HG02840 (cell line): ENCODE measurements at regions not wholly inside any gene's neighbourhood (a gene's known extent, or its start where the extent isn't known, plus 50 kb on each side); places are given as distances from the start of the nearest gene placed in this dataset.

Source experiments
- ATAC-seq: cut with Tn5 transposase; IDR thresholded peaks from one replicate; pipeline ENCODE4 v1.9.1; 2021; ENCODE audit warnings: mild to moderate bottlenecking, moderate library complexity, moderate number of reproducible peaks; ENCODE audit not compliant: unreplicated experiment, low FRiP score

DNA sequence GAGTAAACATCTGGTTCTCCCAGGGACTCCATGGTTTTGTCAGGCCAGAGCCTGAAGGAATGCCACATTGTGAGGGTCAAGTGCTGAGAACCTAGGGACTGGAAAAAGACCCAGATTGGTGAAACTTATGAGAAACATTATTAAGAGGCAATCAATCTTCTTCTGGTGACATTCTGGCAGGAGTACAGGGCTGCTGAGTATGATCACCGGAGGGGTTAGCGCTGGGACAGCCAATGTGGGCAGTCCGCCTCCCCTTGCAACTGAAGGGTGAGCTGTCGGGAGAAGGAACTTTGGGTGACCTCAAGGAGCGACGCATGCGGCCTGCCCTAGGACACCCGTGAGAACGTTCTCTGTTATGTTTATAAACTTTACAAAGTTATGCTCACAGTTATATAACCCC, 429.0 kb downstream of the LMO4 start:
- ATAC-seq: no peak

DNA sequence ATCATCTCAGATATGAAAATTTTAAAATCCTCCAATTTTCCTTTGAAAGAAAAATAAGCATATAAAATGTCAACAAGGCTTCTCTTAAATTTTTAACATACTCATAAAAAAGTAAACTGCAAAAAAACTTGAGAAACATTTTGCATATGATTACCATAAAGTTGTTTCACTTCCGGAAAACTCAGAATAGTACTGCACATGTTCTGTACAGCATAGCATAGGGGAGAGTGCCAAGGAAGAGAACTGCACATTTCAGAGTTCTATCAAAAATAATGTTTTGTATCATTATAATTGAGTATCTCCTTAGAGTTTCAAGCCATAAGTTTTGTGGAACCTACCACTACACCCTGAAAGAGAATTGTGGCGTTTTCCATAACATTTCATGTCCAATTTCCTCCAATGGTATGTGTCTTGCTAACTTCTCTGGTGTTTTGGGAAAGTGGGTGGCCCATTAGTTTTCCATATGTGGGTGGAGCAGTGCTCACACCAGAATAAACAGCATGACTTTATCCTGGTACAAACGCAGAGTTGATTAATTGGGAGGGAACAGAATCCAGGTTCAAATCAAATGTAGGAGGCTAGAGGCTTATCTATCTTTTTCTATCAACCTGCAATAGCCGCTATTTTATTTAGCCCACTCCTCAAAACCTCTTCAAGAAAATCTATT, 430.9 kb downstream of the LMO4 start:
- ATAC-seq: no peak

DNA sequence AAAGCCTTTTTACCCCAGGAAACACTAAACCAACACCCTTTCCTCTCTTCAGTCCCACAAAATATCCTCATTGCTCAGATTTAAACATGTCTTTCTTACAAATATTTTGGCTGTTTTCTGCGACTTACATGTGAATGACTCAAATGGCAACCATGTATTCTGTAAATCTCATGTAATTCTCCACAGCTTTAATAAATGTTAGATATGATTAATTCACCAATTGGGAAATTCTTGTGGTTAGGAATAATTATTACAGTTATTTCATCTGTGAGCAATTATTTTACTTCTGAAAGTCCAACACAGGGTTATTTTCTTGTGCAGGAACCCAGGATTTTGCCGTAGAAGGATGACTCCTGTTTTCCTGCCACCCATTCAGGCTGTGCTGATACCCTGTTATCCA, 431.5 kb downstream of the LMO4 start:
- ATAC-seq: no peak

DNA sequence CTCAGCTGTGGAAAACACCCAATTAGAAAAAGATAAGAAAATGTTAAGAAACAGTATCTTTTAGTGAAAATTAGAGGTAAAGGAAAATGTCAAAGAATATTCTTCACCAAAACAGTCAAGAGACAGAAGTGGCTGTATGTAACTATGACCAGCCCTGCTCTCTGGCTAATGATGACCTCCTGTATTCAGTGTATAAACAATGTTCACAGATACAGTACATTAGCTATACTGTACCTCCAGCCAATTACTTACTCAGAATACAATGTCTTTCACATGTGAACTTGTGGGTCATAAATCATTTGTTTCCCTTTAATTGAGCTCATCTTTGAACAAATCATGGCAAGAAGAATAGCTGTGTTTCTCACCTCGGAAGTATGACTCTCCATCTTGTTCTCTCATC, 432.0 kb downstream of the LMO4 start:
- ATAC-seq: no peak

DNA sequence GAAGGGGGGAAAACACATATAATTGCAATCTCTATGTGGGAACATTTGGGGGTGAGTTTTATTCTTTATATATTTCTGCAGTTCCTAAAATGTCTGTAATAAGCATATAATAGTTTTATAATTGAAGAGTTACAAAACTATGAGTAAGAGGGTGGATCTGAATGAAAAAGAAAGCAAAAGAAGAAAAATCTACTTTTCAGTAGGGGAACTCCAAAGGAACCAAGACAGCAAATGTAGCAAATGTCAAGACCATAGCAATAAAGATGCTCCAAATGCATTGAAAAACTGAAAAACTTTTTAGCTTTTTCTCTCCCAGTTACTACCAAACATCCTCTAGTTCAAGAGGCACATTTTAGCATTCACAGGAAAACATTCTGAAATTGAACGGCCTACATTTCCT, 434.8 kb downstream of the LMO4 start:
- ATAC-seq: no peak

DNA sequence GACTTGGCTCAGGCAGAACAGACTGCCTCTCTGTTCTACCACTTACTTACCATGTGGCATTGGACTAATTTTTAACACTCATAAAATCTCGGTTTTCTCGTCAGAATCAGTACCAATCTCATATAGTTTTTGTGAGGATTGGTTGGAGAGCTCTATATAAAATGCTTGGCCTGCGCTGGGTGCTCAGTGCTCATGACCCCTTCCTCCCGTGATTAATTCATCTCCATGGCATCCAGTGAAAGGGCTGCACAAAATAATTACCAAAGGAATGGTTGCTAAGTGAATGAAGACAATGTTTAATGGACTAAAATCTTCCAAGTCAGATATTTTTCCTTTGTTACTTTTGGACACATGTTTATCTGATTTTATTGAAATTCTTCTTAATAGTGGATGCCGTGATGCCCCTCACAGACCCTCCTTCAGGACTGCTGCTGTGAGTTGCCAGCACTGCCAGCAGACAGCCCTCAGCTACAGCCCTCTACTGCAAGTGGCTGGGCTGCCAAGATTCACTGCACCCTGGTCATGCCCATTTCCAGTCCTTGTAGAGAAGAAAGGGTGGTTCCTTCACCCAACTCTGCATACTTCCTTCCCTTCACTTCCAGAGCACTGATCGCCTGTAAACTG, 436.5 kb downstream of the LMO4 start:
- no peak for ATAC-seq

DNA sequence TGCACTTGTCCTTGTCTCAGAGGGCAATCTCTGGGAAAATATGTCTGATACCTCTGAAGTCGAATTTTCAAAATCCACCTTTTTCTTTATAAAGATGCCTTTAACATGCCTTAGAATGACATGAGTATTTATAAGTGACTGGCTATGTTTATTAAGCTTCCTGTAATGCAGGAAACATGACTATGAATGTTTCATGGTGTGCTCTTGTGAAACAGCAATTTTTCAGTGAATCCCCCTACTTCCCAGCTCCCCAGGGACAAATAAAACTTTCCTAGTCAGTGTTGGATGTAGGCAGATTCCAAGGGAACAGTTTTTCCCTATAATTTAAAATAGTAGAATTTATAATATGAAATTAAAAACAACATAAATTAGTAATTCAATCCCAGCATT, 437.0 kb downstream of the LMO4 start:
- no peak for ATAC-seq

DNA sequence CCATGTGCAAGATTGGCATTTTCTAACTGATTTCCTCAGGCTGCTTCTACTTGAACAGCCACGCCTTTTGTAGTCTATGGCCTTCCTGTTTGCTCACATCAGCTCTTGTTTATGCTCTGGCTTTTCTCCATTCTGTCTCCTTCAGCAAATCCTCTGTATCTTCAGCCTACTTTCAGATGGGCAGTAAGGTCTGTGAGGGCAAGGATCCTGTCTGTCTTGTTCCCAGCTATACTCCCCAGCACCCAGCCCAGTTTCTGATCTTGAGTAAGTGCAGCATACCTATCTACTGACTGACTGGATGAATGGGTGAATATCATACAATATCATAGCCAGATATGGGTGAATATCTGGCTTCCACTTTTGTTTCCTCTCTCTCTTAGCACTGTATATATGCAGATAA, 438.1 kb downstream of the LMO4 start:
- ATAC-seq: no peak

DNA sequence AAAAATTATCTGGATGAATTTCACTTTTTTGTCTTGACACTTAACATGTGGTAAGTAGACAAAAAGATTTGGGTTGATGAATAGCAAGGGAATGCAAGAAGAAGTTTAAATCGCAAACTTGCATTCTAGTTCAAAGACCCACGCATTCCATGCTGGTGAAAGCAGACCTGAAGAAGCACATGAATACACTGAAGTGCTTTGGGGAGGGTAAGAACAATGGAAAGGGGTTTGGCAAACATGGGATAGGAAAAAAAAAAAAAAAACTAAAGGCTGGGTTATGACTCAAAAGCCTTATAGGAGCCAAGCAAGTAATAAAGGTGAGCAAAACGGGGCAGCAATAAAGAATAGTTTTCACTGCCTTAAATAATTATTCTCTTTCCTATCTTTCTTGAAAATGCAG, 450.2 kb downstream of the LMO4 start:
- ATAC-seq: no peak

DNA sequence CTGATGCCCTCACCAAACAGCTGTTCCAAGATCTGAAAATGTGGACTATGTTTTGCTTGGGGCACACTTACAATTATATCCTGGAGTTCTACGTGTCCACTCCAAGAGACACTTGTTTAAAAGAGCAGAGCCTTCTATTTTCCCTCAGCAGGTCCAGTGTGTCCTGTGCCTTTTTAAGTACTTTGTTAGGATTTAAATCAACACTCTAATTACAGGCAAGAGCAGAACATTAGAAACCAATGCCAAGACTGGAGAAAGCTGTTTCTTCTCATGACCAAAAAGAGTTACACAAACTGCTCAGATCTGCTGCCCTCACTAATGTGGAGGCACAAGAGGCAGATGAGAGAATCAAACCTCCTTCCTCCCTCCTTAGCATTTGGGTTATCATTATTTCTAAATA, 452.9 kb downstream of the LMO4 start:
- ATAC-seq: no peak

DNA sequence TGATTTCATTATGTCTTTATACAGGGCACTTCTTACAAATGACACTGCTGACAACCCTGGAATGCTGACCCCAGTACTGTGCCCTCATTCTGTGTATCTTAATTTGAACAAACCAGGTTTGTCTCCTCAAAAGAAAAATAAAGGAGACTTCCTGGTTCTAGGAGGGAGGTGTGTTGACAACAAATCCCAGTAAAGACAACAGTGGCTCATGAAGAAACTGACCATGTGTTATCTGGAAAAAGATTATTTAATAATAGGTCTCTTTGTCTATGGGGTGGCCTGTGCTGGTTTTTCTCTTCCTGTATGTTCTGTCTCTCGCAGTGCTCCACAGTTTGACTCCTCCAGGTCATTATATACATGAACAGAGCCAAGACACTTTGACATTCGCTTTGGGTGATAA, 454.6 kb downstream of the LMO4 start:
- no peak for ATAC-seq

DNA sequence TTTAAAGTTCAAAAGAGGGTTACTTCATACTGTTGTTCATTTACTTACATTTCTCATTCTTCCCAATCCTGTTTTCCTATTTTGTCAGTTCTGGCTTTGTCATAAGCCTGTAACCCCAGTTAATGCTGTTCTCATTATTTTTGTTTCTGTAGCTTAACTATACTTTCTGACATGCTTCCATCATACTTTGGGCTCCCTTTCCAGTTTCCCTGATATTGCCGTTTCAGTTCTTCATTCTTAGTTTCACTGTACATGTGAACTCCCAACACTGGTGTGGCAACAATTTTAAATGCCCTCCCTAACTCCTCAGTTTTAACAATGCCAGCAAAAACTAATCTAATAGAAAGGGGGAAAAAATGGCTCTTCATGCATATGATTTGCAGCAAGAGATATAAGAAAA, 456.7 kb downstream of the LMO4 start:
- ATAC-seq: no peak

DNA sequence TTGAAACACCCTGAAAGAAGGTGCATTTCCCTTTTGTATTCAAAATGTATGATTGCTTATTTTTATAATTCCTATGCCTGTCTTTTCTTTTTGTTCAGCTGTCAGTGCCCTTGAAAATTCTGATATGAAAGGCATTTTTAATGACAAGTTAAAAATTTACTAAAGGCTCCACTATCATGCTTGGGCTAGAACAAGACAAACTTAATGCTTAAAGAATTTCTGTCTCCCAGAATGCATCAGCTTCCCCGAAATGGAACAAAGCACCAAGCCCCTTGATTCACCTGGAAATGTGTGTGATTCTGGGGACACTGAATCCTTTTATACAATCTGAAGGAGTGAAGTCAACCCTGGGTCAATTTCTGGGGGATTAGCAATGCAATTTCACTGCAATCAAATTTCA, 457.5 kb downstream of the LMO4 start:
- no peak for ATAC-seq

DNA sequence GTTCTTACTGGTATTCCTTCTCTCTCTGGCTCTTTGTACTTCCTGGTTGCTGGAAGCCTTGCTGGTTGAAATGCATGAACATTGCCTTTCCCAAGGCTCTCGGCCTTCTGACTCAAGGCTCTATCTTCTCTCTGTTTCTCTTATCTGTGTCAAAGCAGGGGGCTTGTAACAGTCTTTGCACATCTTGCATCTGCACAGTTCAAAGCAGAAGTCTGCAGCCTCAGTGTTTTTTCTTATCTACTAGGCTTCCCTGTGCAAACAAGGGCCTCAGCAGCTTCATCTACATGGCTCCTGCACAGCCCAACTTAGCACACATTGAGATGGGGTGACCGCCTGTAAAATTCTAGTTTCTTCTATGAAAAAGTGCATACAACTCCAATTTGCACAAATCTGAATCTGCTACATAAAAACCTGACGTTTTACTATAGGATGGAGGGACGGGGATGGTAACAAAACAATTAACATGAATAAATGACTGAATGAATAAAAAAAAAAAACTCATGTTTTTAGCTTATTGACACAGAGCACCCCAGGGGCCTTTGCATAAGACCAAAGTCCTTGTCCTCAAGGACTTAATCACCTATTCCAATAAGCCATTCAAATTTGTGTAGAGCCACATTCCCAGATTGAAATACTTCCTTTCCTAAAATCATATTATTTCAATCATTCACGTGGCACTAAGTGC, 458.3 kb downstream of the LMO4 start:
- ATAC-seq: no peak

DNA sequence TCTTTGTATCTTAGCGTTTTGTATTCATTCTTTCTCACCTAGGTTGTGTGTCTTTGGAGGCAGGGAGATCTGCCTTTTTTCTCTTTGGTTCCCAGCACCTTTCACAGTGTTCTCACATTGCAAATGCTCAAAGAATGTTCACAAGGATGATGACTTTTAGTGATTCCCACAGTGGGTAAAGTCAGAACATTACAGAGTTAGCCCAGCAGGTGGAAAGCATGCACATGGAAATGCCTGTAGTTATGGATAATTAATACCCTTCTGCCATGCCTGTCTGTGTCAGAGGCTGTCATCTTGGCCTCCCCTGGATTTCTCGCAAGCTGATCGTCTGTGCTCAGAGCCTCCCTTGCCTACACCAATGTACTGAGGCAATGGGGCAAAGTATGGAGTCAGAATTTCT, 458.9 kb downstream of the LMO4 start:
- ATAC-seq: no peak

DNA sequence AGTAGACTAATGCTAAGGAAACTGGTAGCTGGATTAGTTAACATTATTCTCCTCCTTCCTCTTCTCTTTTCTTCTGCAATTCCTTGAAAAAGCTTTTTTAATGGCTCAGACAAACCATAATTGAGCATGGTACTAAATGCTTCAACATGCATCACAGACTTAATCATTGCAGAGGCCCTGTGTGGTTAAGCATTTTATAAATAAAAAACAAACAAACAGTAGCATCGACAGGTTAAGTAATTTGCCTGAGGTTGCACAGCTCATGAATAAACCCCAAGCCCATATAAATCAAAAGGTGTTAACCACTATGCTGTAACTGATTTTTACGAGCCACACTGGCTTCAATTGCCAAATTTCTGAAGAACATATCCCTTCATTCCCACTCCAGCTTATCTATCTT, 462.1 kb downstream of the LMO4 start:
- ATAC-seq: no peak

DNA sequence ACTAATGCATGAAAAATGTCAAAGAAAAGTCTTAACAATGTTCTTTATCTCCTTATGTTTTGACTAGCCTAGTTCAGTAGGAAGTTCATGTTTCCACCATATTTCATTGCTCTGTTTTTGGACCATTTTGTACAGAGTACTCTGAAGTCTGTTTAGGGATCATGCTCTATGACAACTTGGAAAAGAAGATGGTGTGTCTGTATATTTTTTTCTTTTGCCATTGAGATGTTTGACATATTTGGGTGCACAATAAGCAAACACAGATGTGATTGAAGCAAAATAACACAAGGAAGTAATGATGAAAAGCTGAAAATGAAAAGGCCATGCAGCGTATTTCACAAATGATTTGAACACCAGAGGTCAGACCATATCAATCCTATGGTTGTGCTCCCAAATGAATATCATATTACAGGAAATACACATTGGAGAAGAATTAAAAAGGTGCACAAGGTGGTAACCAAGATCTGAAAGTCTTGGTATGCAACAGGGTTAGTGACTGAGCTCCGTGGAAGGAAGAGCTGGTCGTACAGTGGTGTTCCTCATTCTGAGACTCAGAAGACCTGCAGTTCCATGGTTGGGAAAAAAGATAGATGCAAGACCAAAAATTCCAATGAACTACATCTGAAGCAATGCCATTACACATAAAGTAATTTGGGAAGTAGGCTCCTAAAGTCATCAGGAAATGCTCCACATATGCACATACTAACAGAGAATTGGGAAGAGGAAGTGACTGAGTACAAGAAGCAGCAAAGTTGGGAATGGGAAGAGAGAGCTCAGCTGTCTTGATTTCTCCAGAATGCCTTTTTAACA, 463.5 kb downstream of the LMO4 start:
- ATAC-seq: no peak

DNA sequence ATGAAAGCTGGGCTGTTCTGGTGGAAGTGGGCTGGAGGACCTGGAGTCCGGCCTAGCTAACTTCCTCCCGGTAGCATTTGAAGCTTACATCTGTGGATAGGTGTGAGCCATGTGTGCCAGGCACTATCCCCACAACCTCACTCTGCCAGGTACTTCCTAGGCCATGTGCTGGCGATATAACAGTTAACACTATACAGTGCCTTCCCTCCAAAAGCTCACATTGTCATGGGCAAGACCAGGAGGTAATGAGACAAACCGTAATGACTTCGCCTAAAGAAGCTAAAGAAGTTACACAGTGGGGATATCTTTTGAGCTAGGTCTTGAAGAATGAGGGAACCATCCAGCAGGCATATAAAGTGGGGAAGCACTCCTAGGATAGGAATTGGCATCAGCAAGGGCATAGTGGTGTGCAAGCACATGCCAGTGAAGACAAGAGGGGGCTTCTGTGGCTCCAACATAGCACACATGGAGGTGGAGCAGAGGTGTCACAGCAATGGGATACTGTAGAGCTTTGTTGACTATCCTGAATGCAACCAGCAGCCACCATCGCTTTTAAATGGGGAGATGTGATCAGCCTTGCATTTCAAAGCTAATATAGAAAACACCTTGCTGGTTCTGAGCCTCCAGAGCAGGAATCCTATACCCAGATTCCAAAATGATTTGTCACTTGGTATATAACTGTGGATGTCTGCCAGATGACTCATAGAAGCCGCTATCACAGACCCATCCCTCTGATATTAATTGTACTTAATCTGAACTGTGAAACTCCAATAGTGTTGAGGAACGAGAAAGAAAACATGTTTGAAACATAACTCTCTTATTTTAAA, 466.3 kb downstream of the LMO4 start:
- no peak for ATAC-seq

DNA sequence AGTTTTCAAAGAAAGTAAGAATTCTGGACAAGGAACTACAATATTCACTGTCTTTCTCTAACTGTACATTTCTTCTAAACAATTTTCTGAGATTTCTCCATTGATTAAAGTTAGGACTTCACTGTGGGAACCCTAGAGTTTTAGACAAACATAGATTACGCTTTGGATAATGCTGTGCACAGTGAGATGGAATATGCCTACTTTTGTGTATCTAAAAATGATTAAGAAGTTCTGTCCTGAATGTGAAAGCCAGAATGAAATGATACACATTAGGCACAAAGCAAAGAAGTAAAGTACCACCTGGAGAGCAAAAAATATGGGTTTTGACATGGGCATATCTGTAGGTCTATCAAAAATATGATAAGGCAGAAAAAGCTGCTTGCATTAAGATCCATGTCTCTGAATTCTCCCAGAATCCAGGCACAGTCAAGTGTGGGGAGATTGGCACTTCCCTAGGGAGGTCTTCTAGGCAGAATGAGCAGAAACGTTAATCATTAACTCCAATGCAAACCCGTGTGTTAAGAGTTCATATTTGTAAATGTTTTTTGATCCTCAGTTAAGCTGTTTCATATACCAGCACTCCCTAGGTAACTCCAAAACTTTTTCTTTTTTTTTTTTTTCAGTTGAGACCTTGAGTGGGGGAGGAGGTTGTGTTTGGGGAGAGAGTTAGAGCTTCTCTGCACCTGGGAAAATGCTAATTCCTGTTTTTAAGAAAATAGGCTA, 467.1 kb downstream of the LMO4 start:
- no peak for ATAC-seq

DNA sequence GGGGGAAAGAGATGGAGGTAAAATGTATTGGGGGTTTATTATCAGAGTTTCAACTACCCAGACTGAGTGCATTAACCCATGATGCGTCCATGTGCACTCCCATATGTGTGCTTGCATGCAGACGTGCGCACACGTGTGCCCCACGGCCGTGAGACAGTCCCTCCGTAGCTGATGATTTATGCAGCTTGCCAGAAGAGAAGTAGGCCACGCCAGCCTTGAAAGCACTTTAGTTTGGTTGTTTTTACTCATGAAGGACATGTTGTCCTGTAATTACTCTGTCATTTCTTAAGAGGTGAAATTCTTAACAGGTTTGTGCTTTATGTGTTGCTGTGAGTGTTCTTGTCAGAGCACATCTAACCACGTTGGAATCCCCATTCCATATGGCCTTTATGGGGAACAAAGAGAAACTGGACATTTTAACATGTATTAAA, 467.8 kb downstream of the LMO4 start:
- no peak for ATAC-seq
